GM12878 (cell line): ENCODE measurements at regions not wholly inside any gene's neighbourhood (a gene's known extent, or its start where the extent isn't known, plus 50 kb on each side); places are given as distances from the start of the nearest gene placed in this dataset.

ENCODE experiments used
- CHD2 ChIP-seq: IDR thresholded peaks from 2 replicates; pipeline ENCODE4 v1.6.1; 2011; ENCODE audit warnings: low read depth, low read length, improper control_type of control experiment, borderline replicate concordance
- DPF2 ChIP-seq: fragments of 450-650 bp; IDR thresholded peaks from 2 replicates; pipeline ENCODE4 v1.6.1; 2017; ENCODE audit warnings: mild to moderate bottlenecking
- FOXK2 ChIP-seq: fragments of 450-650 bp; IDR thresholded peaks from 2 replicates; pipeline ENCODE4 v1.6.1; 2017; ENCODE audit warnings: mild to moderate bottlenecking, moderate library complexity
- NR2C1 ChIP-seq: fragments of 450-650 bp; IDR thresholded peaks from 2 replicates; pipeline ENCODE4 v1.6.1; 2017; ENCODE audit warnings: antibody characterized with exemption, mild to moderate bottlenecking, moderate library complexity
- POLR2A ChIP-seq: IDR thresholded peaks from 2 replicates; pipeline ENCODE4 v1.6.1; 2011; ENCODE audit warnings: low read depth, mild to moderate bottlenecking, low read length
- YY1 ChIP-seq: IDR thresholded peaks from 2 replicates; pipeline ENCODE4 v1.6.1; 2011; ENCODE audit warnings: low read depth, mild to moderate bottlenecking, low read length
- TF ChIP-seq, protein P1 (sequence below), 3 experiments: IDR thresholded peaks in 2 of 3; conservative IDR thresholded peaks in 1 of 3; 2 replicates each; pipeline ENCODE4 v1.5.1; 2011; ENCODE audit warnings: low read depth in 3 of 3, low read length in 3 of 3, mild to moderate bottlenecking in 3 of 3, control low read depth in 2 of 3, moderate library complexity in 2 of 3, inconsistent platforms in 1 of 3, mixed read lengths in 1 of 3; ENCODE audit not compliant: control insufficient read depth in 2 of 3, insufficient read depth in 1 of 3; ENCODE audit errors: extremely low read depth in 1 of 3

DNA sequence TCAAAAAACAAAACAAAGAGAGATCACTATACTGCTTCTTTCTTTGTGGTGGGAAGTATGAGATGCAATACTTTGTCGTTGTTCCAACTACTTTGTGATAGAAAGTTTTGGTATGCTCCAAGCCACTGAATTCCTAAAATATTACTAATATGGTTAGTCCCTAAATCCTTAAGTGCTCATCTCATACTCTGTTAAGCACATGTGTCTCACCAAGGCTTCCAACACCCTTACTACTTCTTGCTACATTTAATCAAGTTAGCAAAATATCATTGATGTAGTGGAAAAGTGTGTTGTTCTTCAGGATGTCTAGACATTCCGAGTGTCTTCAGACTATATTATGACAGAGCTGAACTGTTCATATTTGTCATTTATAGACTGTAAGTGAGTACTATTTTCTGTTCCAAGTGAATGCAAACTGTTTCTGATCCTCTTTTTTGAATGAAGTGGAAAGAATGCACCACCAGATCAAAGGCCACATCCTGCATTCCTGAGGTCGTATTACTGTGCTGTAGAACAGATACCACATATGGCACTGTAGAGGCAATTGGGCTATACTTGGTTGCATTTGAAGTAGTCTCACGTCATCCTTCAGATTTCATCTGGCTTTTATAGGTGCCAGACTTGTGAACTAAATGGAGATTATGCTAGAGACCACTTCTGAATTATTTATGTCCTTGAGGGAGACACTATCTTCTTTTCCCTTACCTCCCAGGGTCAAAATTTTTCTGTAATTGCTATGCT is 298.4 kb upstream of the ZNF521 start:
- TF ChIP-seq FOXK2 (no peak), POLR2A (no peak), DPF2 (no peak), YY1 (no peak), NR2C1 (no peak), CHD2 (no peak)
- TF ChIP-seq, protein P1, sequence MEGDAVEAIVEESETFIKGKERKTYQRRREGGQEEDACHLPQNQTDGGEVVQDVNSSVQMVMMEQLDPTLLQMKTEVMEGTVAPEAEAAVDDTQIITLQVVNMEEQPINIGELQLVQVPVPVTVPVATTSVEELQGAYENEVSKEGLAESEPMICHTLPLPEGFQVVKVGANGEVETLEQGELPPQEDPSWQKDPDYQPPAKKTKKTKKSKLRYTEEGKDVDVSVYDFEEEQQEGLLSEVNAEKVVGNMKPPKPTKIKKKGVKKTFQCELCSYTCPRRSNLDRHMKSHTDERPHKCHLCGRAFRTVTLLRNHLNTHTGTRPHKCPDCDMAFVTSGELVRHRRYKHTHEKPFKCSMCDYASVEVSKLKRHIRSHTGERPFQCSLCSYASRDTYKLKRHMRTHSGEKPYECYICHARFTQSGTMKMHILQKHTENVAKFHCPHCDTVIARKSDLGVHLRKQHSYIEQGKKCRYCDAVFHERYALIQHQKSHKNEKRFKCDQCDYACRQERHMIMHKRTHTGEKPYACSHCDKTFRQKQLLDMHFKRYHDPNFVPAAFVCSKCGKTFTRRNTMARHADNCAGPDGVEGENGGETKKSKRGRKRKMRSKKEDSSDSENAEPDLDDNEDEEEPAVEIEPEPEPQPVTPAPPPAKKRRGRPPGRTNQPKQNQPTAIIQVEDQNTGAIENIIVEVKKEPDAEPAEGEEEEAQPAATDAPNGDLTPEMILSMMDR (IDR thresholded peaks at IDR 0.05 in 2 of 3, conservative IDR thresholded peaks at IDR 0.05 in 1 of 3; ENCODE audit: control insufficient read depth in 2 of 3, extremely low read depth in 1 of 3, insufficient read depth in 1 of 3, low read depth in 3 of 3, low read length in 3 of 3): no peak
